Activated T-cell treated with anti-CD3 and anti-CD28 coated beads, Interleukin-2, amount 50 U/mL, for 1 hour (primary cell): ENCODE measurements at regions not wholly inside any gene's neighbourhood (a gene's known extent, or its start where the extent isn't known, plus 50 kb on each side); places are given as distances from the start of the nearest gene placed in this dataset.
"Not testable (repeated sequence)": the region's sequence is repeated elsewhere in the genome, so short reads cannot be mapped to it uniquely, and the experiment has no call there.

Experiments
- DNase-seq: peaks from one replicate; pipeline ENCODE4 v3.0.0-alpha.2; 2020

- DNase-seq, result no peak
Observed at GRCh38 chrX:84611843-84612636, 109.8 kb upstream of the HDX start.

GRCh38 chrX:84634201-84634782 lies 132.0 kb upstream of the HDX start:
- DNase-seq, result no peak

- DNase-seq, result no peak
Observed at GRCh38 chrX:84666086-84666485, 163.8 kb upstream of the HDX start.

GRCh38 chrX:84690228-84690627 lies 188.0 kb upstream of the HDX start:
- no peak for DNase-seq

GRCh38 chrX:84709987-84710386 lies 207.7 kb upstream of the HDX start:
- DNase-seq, result no peak

- no peak for DNase-seq
Observed at GRCh38 chrX:84710611-84711010, 208.4 kb upstream of the HDX start.

GRCh38 chrX:84712621-84713020 lies 210.4 kb upstream of the HDX start:
- DNase-seq, result no peak

GRCh38 chrX:84715315-84715714 lies 213.1 kb upstream of the HDX start:
- DNase-seq, result no peak

GRCh38 chrX:84717343-84717742 lies 215.1 kb upstream of the HDX start:
- DNase-seq, result no peak

GRCh38 chrX:84721416-84721815 lies 219.2 kb upstream of the HDX start:
- DNase-seq, result no peak

- DNase-seq, result no peak
Observed at GRCh38 chrX:84724576-84724975, 222.3 kb upstream of the HDX start.

GRCh38 chrX:84729408-84729807 lies 227.2 kb upstream of the HDX start:
- DNase-seq, result no peak

- DNase-seq, result peak; percentile 17
Observed at GRCh38 chrX:84729809-84730208, 227.6 kb upstream of the HDX start.

GRCh38 chrX:84735025-84735424 lies 232.8 kb upstream of the HDX start:
- no peak for DNase-seq

GRCh38 chrX:84737471-84737871 lies 235.2 kb upstream of the HDX start:
- DNase-seq, result no peak

- DNase-seq, result no peak
Observed at GRCh38 chrX:84747516-84747915, 245.3 kb upstream of the HDX start.

- no peak for DNase-seq
Observed at GRCh38 chrX:84748965-84749656, 246.9 kb upstream of the HDX start.

- no peak for DNase-seq
Observed at GRCh38 chrX:84760560-84760959, 243.1 kb upstream of the APOOL start.

GRCh38 chrX:84796321-84796720 lies 207.4 kb upstream of the APOOL start:
- DNase-seq, result no peak

- no peak for DNase-seq
Observed at GRCh38 chrX:84830836-84831235, 172.8 kb upstream of the APOOL start.

- DNase-seq, result not testable (repeated sequence)
Observed at GRCh38 chrX:84846541-84846940, 157.1 kb upstream of the APOOL start.

GRCh38 chrX:84851183-84851582 lies 152.5 kb upstream of the APOOL start:
- not testable (repeated sequence) for DNase-seq

- DNase-seq, result not testable (repeated sequence)
Observed at GRCh38 chrX:84856791-84857190, 146.9 kb upstream of the APOOL start.

- not testable (repeated sequence) for DNase-seq
Observed at GRCh38 chrX:84858771-84859170, 144.9 kb upstream of the APOOL start.
